ENCODE measurements at regions not wholly inside any gene's neighbourhood (a gene's known extent, or its start where the extent isn't known, plus 50 kb on each side); places are given as distances from the start of the nearest gene placed in this dataset.

GRCh38 chr12:42946871-42947381 lies 357.4 kb upstream of the PRICKLE1 start:
- Histone ChIP-seq H3K27ac (ENCODE audit: low read depth in 1 of 2, low read length in 2 of 2) (no peak overlapping the region), H3K4me1 (ENCODE audit: control insufficient read depth in 4 of 4, insufficient read depth in 4 of 4, low read length in 3 of 4) (no peaks in the 10 kb centered on the region), H3K27me3 (ENCODE audit: control insufficient read depth in 4 of 4, insufficient read depth in 4 of 4, low read length in 3 of 4) (no peaks in the 10 kb centered on the region), H3K36me3 (ENCODE audit: control insufficient read depth in 4 of 4, insufficient read depth in 3 of 4, low read depth in 1 of 4, low read length in 3 of 4) (no peaks in the 10 kb centered on the region), H3K9ac (ENCODE audit: low read depth in 1 of 2, low read length in 2 of 2) (no peak overlapping the region), H3K4me3 (ENCODE audit: low read depth in 1 of 3, low read length in 3 of 3) (no peak overlapping the region), H3K9me3 (ENCODE audit: control insufficient read depth in 4 of 4, low read length in 3 of 4) (peaks cover 0 to 9% (median 0%) of the 10 kb centered on the region in 4 donors)
- TF ChIP-seq HNF4G (IDR thresholded peaks at IDR 0.05): no peak
- no peak for TF ChIP-seq NR2F2 (IDR thresholded peaks at IDR 0.05)
- no peak for TF ChIP-seq SP1 (IDR thresholded peaks at IDR 0.05)
- no peak for TF ChIP-seq CTCF (IDR thresholded peaks at IDR 0.05; ENCODE audit: low read depth, low read length, missing input control)
- TF ChIP-seq ZBTB33 (IDR thresholded peaks at IDR 0.05): no peak
- no peak for TF ChIP-seq FOXA1 (IDR thresholded peaks at IDR 0.05)
- no peak for TF ChIP-seq GABPA (IDR thresholded peaks at IDR 0.05 in 1 of 2, conservative IDR thresholded peaks at IDR 0.05 in 1 of 2)
- no peak for TF ChIP-seq HNF4A (conservative IDR thresholded peaks at IDR 0.05)
- no peak for TF ChIP-seq YY1 (IDR thresholded peaks at IDR 0.05)
- TF ChIP-seq EGR1 (IDR thresholded peaks at IDR 0.05; ENCODE audit: low read depth in 2 of 2): no peak
- no peak for TF ChIP-seq FOXA2 (IDR thresholded peaks at IDR 0.05)
- TF ChIP-seq REST (IDR thresholded peaks at IDR 0.05): no peak
- 65% methylated on average over 2 of the region's 2 CpGs for WGBS
- no peak for DNase-seq (ENCODE audit: low spot score)

GRCh38 chr12:42945927-42946326 lies 356.4 kb upstream of the PRICKLE1 start:
- no peak overlapping the region for H3K4me3 ChIP-seq (ENCODE audit: low read depth in 1 of 3, low read length in 3 of 3)
- WGBS: 68% methylated on average over 2 of the region's 2 CpGs
- no peak for DNase-seq (ENCODE audit: low spot score)
- TF ChIP-seq FOXA1 (IDR thresholded peaks at IDR 0.05) (no peak), HNF4A (conservative IDR thresholded peaks at IDR 0.05) (no peak), GABPA (IDR thresholded peaks at IDR 0.05 in 1 of 2, conservative IDR thresholded peaks at IDR 0.05 in 1 of 2) (no peak), SP1 (IDR thresholded peaks at IDR 0.05) (no peak), REST (IDR thresholded peaks at IDR 0.05) (no peak), TAF1 (conservative IDR thresholded peaks at IDR 0.05) (no peak), YY1 (IDR thresholded peaks at IDR 0.05) (no peak), RXRA (IDR thresholded peaks at IDR 0.05) (no peak), EGR1 (IDR thresholded peaks at IDR 0.05; ENCODE audit: low read depth in 2 of 2) (no peak), NR2F2 (IDR thresholded peaks at IDR 0.05) (no peak), ZBTB33 (IDR thresholded peaks at IDR 0.05) (no peak), ATF3 (IDR thresholded peaks at IDR 0.05) (no peak), RAD21 (IDR thresholded peaks at IDR 0.05) (no peak), FOXA2 (IDR thresholded peaks at IDR 0.05) (no peak), HNF4G (IDR thresholded peaks at IDR 0.05) (no peak)

More at GRCh38 chr12:42945927-42946326, 356.4 kb upstream of the PRICKLE1 start:
- no peak overlapping the region for H3K27ac ChIP-seq (ENCODE audit: low read depth in 1 of 2, low read length in 2 of 2)
- no peaks in the 10 kb centered on the region for H3K27me3 ChIP-seq (ENCODE audit: control insufficient read depth in 4 of 4, insufficient read depth in 4 of 4, low read length in 3 of 4)
- no peak overlapping the region for H3K9ac ChIP-seq (ENCODE audit: low read depth in 1 of 2, low read length in 2 of 2)
- H3K4me1 ChIP-seq (ENCODE audit: control insufficient read depth in 4 of 4, insufficient read depth in 4 of 4, low read length in 3 of 4): no peaks in the 10 kb centered on the region
- H3K9me3 ChIP-seq (ENCODE audit: control insufficient read depth in 4 of 4, low read length in 3 of 4): peaks cover 0 to 9% (median 0%) of the 10 kb centered on the region in 4 donors
- H3K36me3 ChIP-seq (ENCODE audit: control insufficient read depth in 4 of 4, insufficient read depth in 3 of 4, low read depth in 1 of 4, low read length in 3 of 4): no peaks in the 10 kb centered on the region

Measured in liver (tissue), 8 donors.